Trophoblast cell (in vitro differentiated cells and primary cell): ENCODE measurements at regions not wholly inside any gene's neighbourhood (a gene's known extent, or its start where the extent isn't known, plus 50 kb on each side); places are given as distances from the start of the nearest gene placed in this dataset.

Experiments
- DNase-seq, 2 donors: peaks; one replicate each; pipeline ENCODE4 v3.0.0-alpha.2; 2016
- H2AFZ ChIP-seq: 2 replicates; pipeline ENCODE4 v1.6.1; 2013; ENCODE audit warnings: low read length, moderate library complexity, mild to moderate bottlenecking; ENCODE audit not compliant: insufficient read depth, poor library complexity
- H2AK5ac ChIP-seq: 2 replicates; pipeline ENCODE4 v1.6.1; 2013; ENCODE audit warnings: mild to moderate bottlenecking, low read length
- H2BK120ac ChIP-seq: 2 replicates; pipeline ENCODE4 v1.6.1; 2013; ENCODE audit warnings: low read length, mild to moderate bottlenecking, moderate library complexity; ENCODE audit not compliant: insufficient read depth, poor library complexity
- H2BK12ac ChIP-seq: 2 replicates; pipeline ENCODE4 v1.6.1; 2013; ENCODE audit warnings: mild to moderate bottlenecking, low read length, moderate library complexity
- H2BK5ac ChIP-seq: 2 replicates; pipeline ENCODE4 v1.6.1; 2013; ENCODE audit warnings: low read length, low read depth, moderate library complexity, mild to moderate bottlenecking; ENCODE audit not compliant: poor library complexity
- H3K14ac ChIP-seq: 2 replicates; pipeline ENCODE4 v1.6.1; 2013; ENCODE audit warnings: mild to moderate bottlenecking, low read length
- H3K18ac ChIP-seq: 2 replicates; pipeline ENCODE4 v1.6.1; 2013; ENCODE audit warnings: mild to moderate bottlenecking, low read length
- H3K23ac ChIP-seq: 2 replicates; pipeline ENCODE4 v1.6.1; 2013; ENCODE audit warnings: low read length
- H3K27ac ChIP-seq: 2 replicates; pipeline ENCODE4 v1.5.1; 2013; ENCODE audit warnings: low read depth, mild to moderate bottlenecking, inconsistent platforms, low read length, moderate library complexity
- H3K27me3 ChIP-seq: 2 replicates; pipeline ENCODE4 v1.6.1; 2013; ENCODE audit warnings: inconsistent platforms, mild to moderate bottlenecking, low read length, moderate library complexity; ENCODE audit not compliant: insufficient read depth
- H3K36me3 ChIP-seq, 2 experiments: 1 replicate in 1 of 2; 2 replicates in 1 of 2; pipeline ENCODE4 v1.6.1; 2013; ENCODE audit warnings: low read length in 2 of 2, mild to moderate bottlenecking in 2 of 2, moderate library complexity in 1 of 2; ENCODE audit not compliant: insufficient read depth in 2 of 2, control insufficient read depth in 1 of 2
- H3K4ac ChIP-seq: 2 replicates; pipeline ENCODE4 v1.6.1; 2013; ENCODE audit warnings: low read depth, mild to moderate bottlenecking, low read length, moderate library complexity
- H3K4me1 ChIP-seq, 2 experiments: 1 replicate in 1 of 2; 2 replicates in 1 of 2; pipeline ENCODE4 v1.6.1; 2013; ENCODE audit warnings: low read length in 2 of 2, mild to moderate bottlenecking in 2 of 2, moderate library complexity in 1 of 2; ENCODE audit not compliant: insufficient read depth in 2 of 2, control insufficient read depth in 1 of 2
- H3K4me2 ChIP-seq: 2 replicates; pipeline ENCODE4 v1.6.1; 2013; ENCODE audit warnings: inconsistent platforms, mild to moderate bottlenecking, low read length, moderate library complexity
- H3K4me3 ChIP-seq: 2 replicates; pipeline ENCODE4 v1.5.1; 2013; ENCODE audit warnings: mild to moderate bottlenecking, low read depth, low read length, inconsistent platforms
- H3K79me1 ChIP-seq: one replicate; pipeline ENCODE4 v1.6.1; 2013; ENCODE audit warnings: low read length
- H3K79me2 ChIP-seq: 2 replicates; pipeline ENCODE4 v1.6.1; 2013; ENCODE audit warnings: low read length, mild to moderate bottlenecking; ENCODE audit not compliant: control insufficient read depth, insufficient read depth, poor library complexity
- H3K9ac ChIP-seq: 2 replicates; pipeline ENCODE4 v1.6.1; 2013; ENCODE audit warnings: mild to moderate bottlenecking, low read length
- H3K9me3 ChIP-seq: 2 replicates; pipeline ENCODE4 v1.6.1; 2013; ENCODE audit warnings: low read depth, mild to moderate bottlenecking, control low read depth, inconsistent platforms, low read length; ENCODE audit not compliant: insufficient read depth
- H4K12ac ChIP-seq: 2 replicates; pipeline ENCODE4 v1.6.1; 2013; ENCODE audit warnings: low read depth, mild to moderate bottlenecking, low read length, moderate library complexity
- H4K8ac ChIP-seq: 2 replicates; pipeline ENCODE4 v1.6.1; 2013; ENCODE audit warnings: low read depth, mild to moderate bottlenecking, low read length, moderate library complexity
- H4K91ac ChIP-seq: one replicate; pipeline ENCODE4 v1.6.1; 2013; ENCODE audit warnings: low read depth, mild to moderate bottlenecking, low read length, moderate library complexity
- WGBS: extraction: QIAGEN DNeasy Blood & Tissue Kit; methylation state at CpG from one replicate; pipeline ENCODE4 v1.1.7; 2013; ENCODE audit warnings: missing lambda C conversion rate; ENCODE audit not compliant: insufficient read length, insufficient coverage; ENCODE audit errors: extremely low coverage; 5-methylcytosine and 5-hydroxymethylcytosine counted together

GRCh38 chr1:191348328-191348727, 809.9 kb upstream of the RGS18 start:
- no CpG with 5 or more reads among the region's 3 CpGs for WGBS
- Histone ChIP-seq H3K4ac (no peak overlapping the region), H4K8ac (no peak overlapping the region)

GRCh38 chr1:191350938-191351337, 807.3 kb upstream of the RGS18 start:
- no peak overlapping the region for H3K18ac ChIP-seq
- no peak overlapping the region for H2BK120ac ChIP-seq
- no peaks in the 10 kb centered on the region for H3K27me3 ChIP-seq
- no peaks in the 10 kb centered on the region for H3K79me1 ChIP-seq
- no peaks in the 10 kb centered on the region for H3K79me2 ChIP-seq
- no peak overlapping the region for H2BK12ac ChIP-seq
- H4K8ac ChIP-seq, result no peak overlapping the region
- H4K12ac ChIP-seq, result no peak overlapping the region
- H3K4me1 ChIP-seq, result no peaks in the 10 kb centered on the region
- H3K9ac ChIP-seq, result no peak overlapping the region
- H3K4ac ChIP-seq, result no peak overlapping the region
- H3K4me2 ChIP-seq, result no peak overlapping the region
- H3K4me3 ChIP-seq, result no peak overlapping the region
- no peaks in the 10 kb centered on the region for H3K36me3 ChIP-seq
- DNase-seq, result no peak
- H3K23ac ChIP-seq, result no peak overlapping the region
- H3K14ac ChIP-seq, result no peak overlapping the region
- no peak overlapping the region for H2BK5ac ChIP-seq
- H3K27ac ChIP-seq, result no peak overlapping the region
- no CpG with 5 or more reads among the region's 1 CpG for WGBS
- H2AFZ ChIP-seq, result no peak overlapping the region
- no peak overlapping the region for H2AK5ac ChIP-seq
- H4K91ac ChIP-seq, result no peak overlapping the region
- H3K9me3 ChIP-seq, result no peaks in the 10 kb centered on the region

More at GRCh38 chr1:191348328-191348727, 809.9 kb upstream of the RGS18 start:
- Histone ChIP-seq H3K79me2 (no peaks in the 10 kb centered on the region), H2BK12ac (no peak overlapping the region), H3K9me3 (no peaks in the 10 kb centered on the region), H4K91ac (no peak overlapping the region), H2AFZ (no peak overlapping the region), H3K27me3 (no peaks in the 10 kb centered on the region), H3K23ac (no peak overlapping the region), H3K18ac (no peak overlapping the region), H2BK5ac (no peak overlapping the region), H3K4me3 (no peak overlapping the region), H3K36me3 (no peaks in the 10 kb centered on the region), H2BK120ac (no peak overlapping the region), H3K27ac (no peak overlapping the region), H3K79me1 (no peaks in the 10 kb centered on the region), H4K12ac (no peak overlapping the region), H3K9ac (no peak overlapping the region), H3K14ac (no peak overlapping the region), H2AK5ac (no peak overlapping the region), H3K4me1 (peaks cover 0 to 2% of the 10 kb centered on the region in 2 experiments), H3K4me2 (no peak overlapping the region)
- DNase-seq, result no peak

GRCh38 chr1:191358724-191359123, 799.5 kb upstream of the RGS18 start:
- Histone ChIP-seq H3K79me2 (no peaks in the 10 kb centered on the region), H3K4ac (no peak overlapping the region), H2BK120ac (no peak overlapping the region), H2BK5ac (no peak overlapping the region), H3K36me3 (no peaks in the 10 kb centered on the region), H3K4me2 (no peak overlapping the region), H2BK12ac (no peak overlapping the region), H2AK5ac (no peak overlapping the region), H3K18ac (no peak overlapping the region), H3K9ac (no peak overlapping the region), H3K27me3 (no peaks in the 10 kb centered on the region), H3K9me3 (no peaks in the 10 kb centered on the region), H3K79me1 (no peaks in the 10 kb centered on the region), H3K23ac (no peak overlapping the region), H3K14ac (no peak overlapping the region), H3K4me1 (no peaks in the 10 kb centered on the region), H3K4me3 (no peak overlapping the region), H2AFZ (no peak overlapping the region), H3K27ac (no peak overlapping the region), H4K8ac (no peak overlapping the region), H4K12ac (no peak overlapping the region), H4K91ac (no peak overlapping the region)
- DNase-seq, result no peak
- WGBS, result no CpG with 5 or more reads among the region's 1 CpG

- no peak overlapping the region for H3K18ac ChIP-seq
- no peaks in the 10 kb centered on the region for H3K27me3 ChIP-seq
- no peak overlapping the region for H4K12ac ChIP-seq
- H3K9ac ChIP-seq, result no peak overlapping the region
- no peak overlapping the region for H2BK120ac ChIP-seq
- no peak overlapping the region for H4K8ac ChIP-seq
- no peak overlapping the region for H2BK5ac ChIP-seq
- H3K23ac ChIP-seq, result no peak overlapping the region
- no peaks in the 10 kb centered on the region for H3K36me3 ChIP-seq
- no peaks in the 10 kb centered on the region for H3K79me1 ChIP-seq
- H3K27ac ChIP-seq, result no peak overlapping the region
- no peak overlapping the region for H2BK12ac ChIP-seq
- no peak overlapping the region for H3K4me2 ChIP-seq
- no peak overlapping the region for H3K4me3 ChIP-seq
- no peak for DNase-seq
- H4K91ac ChIP-seq, result no peak overlapping the region
- H2AFZ ChIP-seq, result no peak overlapping the region
- no peaks in the 10 kb centered on the region for H3K9me3 ChIP-seq
- H3K4ac ChIP-seq, result no peak overlapping the region
- H3K4me1 ChIP-seq, result peaks cover 0 to 3% of the 10 kb centered on the region in 2 experiments
- no peak overlapping the region for H3K14ac ChIP-seq
- no peak overlapping the region for H2AK5ac ChIP-seq
- no CpG with 5 or more reads among the region's 1 CpG for WGBS
- H3K79me2 ChIP-seq, result no peaks in the 10 kb centered on the region
Observed at GRCh38 chr1:191366686-191367085, 791.6 kb upstream of the RGS18 start.
